Loucy (cell line): ENCODE measurements at regions not wholly inside any gene's neighbourhood (a gene's known extent, or its start where the extent isn't known, plus 50 kb on each side); places are given as distances from the start of the nearest gene placed in this dataset.

Source experiments
- H2AFZ ChIP-seq: fragments of 200-600 bp; sonication (generic); 2 replicates; pipeline ENCODE4 v1.6.0; 2016; ENCODE audit warnings: antibody characterized with exemption, mild to moderate bottlenecking, low read length, moderate library complexity
- H3F3A ChIP-seq: fragments of 200-600 bp; 2 replicates; pipeline ENCODE4 v1.6.0; 2016; ENCODE audit warnings: antibody characterized with exemption, low read depth, mild to moderate bottlenecking
- H3K27me3 ChIP-seq: fragments of 200-600 bp; sonication (generic); 2 replicates; pipeline ENCODE4 v1.6.1; 2014; ENCODE audit warnings: low read length, mild to moderate bottlenecking; ENCODE audit not compliant: insufficient read depth, poor library complexity, severe bottlenecking
- H3K36me3 ChIP-seq: fragments of 200-600 bp; sonication (generic); 2 replicates; pipeline ENCODE4 v1.6.1; 2016; ENCODE audit warnings: low read length; ENCODE audit not compliant: insufficient read depth
- H3K4me1 ChIP-seq: fragments of 200-600 bp; sonication (generic); 2 replicates; pipeline ENCODE4 v1.5.1; 2014; ENCODE audit warnings: low read length, mild to moderate bottlenecking; ENCODE audit not compliant: insufficient read depth, poor library complexity, severe bottlenecking
- H3K4me2 ChIP-seq: fragments of 200-600 bp; sonication (generic); 2 replicates; pipeline ENCODE4 v1.6.0; 2014; ENCODE audit warnings: antibody characterized with exemption, low read length, low read depth, mild to moderate bottlenecking; ENCODE audit not compliant: poor library complexity, severe bottlenecking
- H3K4me3 ChIP-seq: fragments of 200-600 bp; sonication (generic); 2 replicates; pipeline ENCODE4 v1.5.1; 2014; ENCODE audit warnings: low read length, mild to moderate bottlenecking, mixed read lengths; ENCODE audit not compliant: poor library complexity, severe bottlenecking
- H3K79me2 ChIP-seq: fragments of 200-600 bp; sonication (generic); 2 replicates; pipeline ENCODE4 v1.6.1; 2014; ENCODE audit warnings: low read length; ENCODE audit not compliant: insufficient read depth
- H3K9ac ChIP-seq: fragments of 200-600 bp; sonication (generic); 2 replicates; pipeline ENCODE4 v1.6.0; 2014; ENCODE audit warnings: mild to moderate bottlenecking, low read depth, low read length, moderate library complexity; ENCODE audit not compliant: poor library complexity, severe bottlenecking
- H3K9me2 ChIP-seq: fragments of 200-600 bp; sonication (generic); replicated peaks from 2 replicates; pipeline ENCODE4 v1.6.1; 2016; ENCODE audit warnings: low read depth, low read length, mixed read lengths
- H3K9me3 ChIP-seq: fragments of 200-600 bp; sonication (generic); 2 replicates; pipeline ENCODE4 v1.6.1; 2014; ENCODE audit warnings: mild to moderate bottlenecking, antibody characterized with exemption, low read length, low read depth; ENCODE audit not compliant: insufficient read depth
- H4K20me1 ChIP-seq: fragments of 200-600 bp; sonication (generic); 2 replicates; pipeline ENCODE4 v1.6.0; 2014; ENCODE audit warnings: antibody characterized with exemption, low read length, mild to moderate bottlenecking; ENCODE audit not compliant: insufficient read depth, poor library complexity, severe bottlenecking
- EZH2phosphoT487 ChIP-seq: fragments of 200-600 bp; IDR thresholded peaks from 2 replicates; pipeline ENCODE4 v1.6.1; 2018; ENCODE audit warnings: antibody characterized with exemption, mild to moderate bottlenecking, moderate library complexity, borderline replicate concordance
- TF ChIP-seq, protein P1 (sequence below): fragments of 200-600 bp; sonication (generic); conservative IDR thresholded peaks from 2 replicates; pipeline ENCODE4 v1.5.1; 2014; ENCODE audit warnings: mild to moderate bottlenecking, antibody characterized with exemption, low read length

DNA sequence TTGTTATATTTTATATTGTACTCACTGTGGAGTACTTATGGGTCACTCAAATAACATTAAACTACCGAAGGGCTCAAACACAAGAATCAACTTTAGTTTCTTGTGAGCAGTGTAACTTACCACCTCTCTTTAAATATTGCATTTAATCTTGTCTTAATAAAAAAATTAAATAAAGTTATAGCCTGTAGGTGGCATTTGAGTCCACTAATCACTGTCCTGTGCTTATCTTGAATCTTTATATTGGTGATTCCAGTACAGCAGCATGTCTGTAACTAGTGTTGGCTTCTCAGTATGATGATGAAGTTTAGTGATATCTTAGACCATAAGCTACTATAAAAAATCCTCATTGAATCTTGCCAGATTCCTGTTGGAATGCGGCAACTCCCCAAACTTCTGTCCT lies 313.8 kb downstream of the FAM170A start:
- H3K36me3 ChIP-seq, result no peaks in the 10 kb centered on the region
- H3K9me2 ChIP-seq, result no peaks in the 10 kb centered on the region
- H3K4me2 ChIP-seq, result no peak overlapping the region
- no peaks in the 10 kb centered on the region for H4K20me1 ChIP-seq
- TF ChIP-seq, protein P1, sequence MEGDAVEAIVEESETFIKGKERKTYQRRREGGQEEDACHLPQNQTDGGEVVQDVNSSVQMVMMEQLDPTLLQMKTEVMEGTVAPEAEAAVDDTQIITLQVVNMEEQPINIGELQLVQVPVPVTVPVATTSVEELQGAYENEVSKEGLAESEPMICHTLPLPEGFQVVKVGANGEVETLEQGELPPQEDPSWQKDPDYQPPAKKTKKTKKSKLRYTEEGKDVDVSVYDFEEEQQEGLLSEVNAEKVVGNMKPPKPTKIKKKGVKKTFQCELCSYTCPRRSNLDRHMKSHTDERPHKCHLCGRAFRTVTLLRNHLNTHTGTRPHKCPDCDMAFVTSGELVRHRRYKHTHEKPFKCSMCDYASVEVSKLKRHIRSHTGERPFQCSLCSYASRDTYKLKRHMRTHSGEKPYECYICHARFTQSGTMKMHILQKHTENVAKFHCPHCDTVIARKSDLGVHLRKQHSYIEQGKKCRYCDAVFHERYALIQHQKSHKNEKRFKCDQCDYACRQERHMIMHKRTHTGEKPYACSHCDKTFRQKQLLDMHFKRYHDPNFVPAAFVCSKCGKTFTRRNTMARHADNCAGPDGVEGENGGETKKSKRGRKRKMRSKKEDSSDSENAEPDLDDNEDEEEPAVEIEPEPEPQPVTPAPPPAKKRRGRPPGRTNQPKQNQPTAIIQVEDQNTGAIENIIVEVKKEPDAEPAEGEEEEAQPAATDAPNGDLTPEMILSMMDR, result no peak
- no peak for TF ChIP-seq EZH2phosphoT487
- no peak overlapping the region for H3K9ac ChIP-seq
- H3K4me1 ChIP-seq, result no peaks in the 10 kb centered on the region
- H3K27me3 ChIP-seq, result no peaks in the 10 kb centered on the region
- H3F3A ChIP-seq, result no peaks in the 10 kb centered on the region
- H3K79me2 ChIP-seq, result no peaks in the 10 kb centered on the region
- no peak overlapping the region for H2AFZ ChIP-seq
- no peaks in the 10 kb centered on the region for H3K9me3 ChIP-seq
- no peak overlapping the region for H3K4me3 ChIP-seq

DNA sequence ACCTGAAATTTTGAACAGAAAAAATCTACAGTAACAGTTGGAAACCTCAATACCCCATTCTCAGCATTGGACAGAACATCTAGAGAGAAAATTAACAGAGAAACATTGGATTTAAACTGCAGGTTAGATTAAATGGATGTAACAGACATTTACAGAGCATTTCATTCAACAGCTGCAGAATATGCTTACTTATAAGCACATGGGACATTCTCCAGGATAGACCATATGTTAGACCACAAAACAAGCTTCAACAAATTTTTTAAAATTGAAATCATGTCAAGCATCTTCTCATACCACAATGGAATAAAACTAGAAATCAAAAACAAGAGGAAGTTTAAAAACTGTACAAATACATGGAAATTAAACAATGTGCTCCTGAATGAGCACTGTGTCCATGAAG lies 316.3 kb downstream of the FAM170A start:
- Histone ChIP-seq H3K4me2 (no peak overlapping the region), H3F3A (no peaks in the 10 kb centered on the region), H2AFZ (no peak overlapping the region), H4K20me1 (no peaks in the 10 kb centered on the region), H3K36me3 (no peaks in the 10 kb centered on the region), H3K9me3 (no peaks in the 10 kb centered on the region), H3K9ac (no peak overlapping the region), H3K27me3 (no peaks in the 10 kb centered on the region), H3K9me2 (no peaks in the 10 kb centered on the region), H3K4me1 (no peaks in the 10 kb centered on the region), H3K79me2 (no peaks in the 10 kb centered on the region), H3K4me3 (no peak overlapping the region)
- TF ChIP-seq, protein P1, result no peak
- no peak for TF ChIP-seq EZH2phosphoT487

DNA sequence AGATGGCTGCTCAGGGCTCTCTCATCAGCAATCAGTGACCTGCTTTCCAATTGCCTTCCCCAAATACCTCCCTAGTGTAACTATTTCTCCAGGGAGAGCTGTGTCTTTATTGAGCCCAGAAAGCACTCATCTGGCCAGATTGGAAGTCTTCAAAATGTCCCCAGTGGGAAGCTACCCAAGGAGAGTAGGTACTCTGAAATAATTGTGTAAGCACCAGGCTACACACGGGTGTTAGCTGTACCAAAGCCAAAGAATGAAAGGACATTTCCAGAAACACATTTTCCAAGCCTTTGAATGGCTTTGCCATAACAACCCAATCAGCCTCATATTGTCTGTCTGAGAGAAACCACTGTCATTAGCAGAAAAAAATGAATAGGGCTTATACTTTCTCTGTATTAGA lies 318.8 kb downstream of the FAM170A start:
- Histone ChIP-seq H3K36me3 (no peaks in the 10 kb centered on the region), H3F3A (no peaks in the 10 kb centered on the region), H3K9me3 (no peaks in the 10 kb centered on the region), H3K4me2 (no peak overlapping the region), H3K4me3 (no peak overlapping the region), H3K4me1 (no peaks in the 10 kb centered on the region), H3K9ac (no peak overlapping the region), H4K20me1 (no peaks in the 10 kb centered on the region), H3K79me2 (no peaks in the 10 kb centered on the region), H2AFZ (no peak overlapping the region), H3K27me3 (no peaks in the 10 kb centered on the region), H3K9me2 (no peaks in the 10 kb centered on the region)
- TF ChIP-seq, protein P1, result no peak
- no peak for TF ChIP-seq EZH2phosphoT487
